SU-DHL-6 (cell line): ENCODE measurements at regions not wholly inside any gene's neighbourhood (a gene's known extent, or its start where the extent isn't known, plus 50 kb on each side); places are given as distances from the start of the nearest gene placed in this dataset.

Source experiments
- H2AFZ ChIP-seq: fragments of 200-600 bp; sonication (generic); 2 replicates; pipeline ENCODE4 v1.6.1; 2014; ENCODE audit warnings: low read depth, mild to moderate bottlenecking, moderate library complexity, mixed read lengths, antibody characterized with exemption, low read length; ENCODE audit not compliant: severe bottlenecking
- H3F3A ChIP-seq: fragments of 200-600 bp; shearing (Covaris generic); 2 replicates; pipeline ENCODE4 v1.6.0; 2016; ENCODE audit warnings: antibody characterized with exemption, mild to moderate bottlenecking; ENCODE audit not compliant: insufficient read depth
- H3K27ac ChIP-seq: fragments of 200-600 bp; sonication (generic); 2 replicates; pipeline ENCODE4 v1.5.1; 2016; ENCODE audit warnings: low read depth, mild to moderate bottlenecking, low read length, moderate library complexity, mixed read lengths
- H3K27me3 ChIP-seq: fragments of 200-600 bp; sonication (generic), shearing (Covaris generic); 2 replicates; pipeline ENCODE4 v1.6.0; 2014; ENCODE audit warnings: mild to moderate bottlenecking, low read length
- H3K36me3 ChIP-seq: fragments of 200-600 bp; sonication (generic); 2 replicates; pipeline ENCODE4 v1.6.1; 2014; ENCODE audit warnings: mild to moderate bottlenecking, low read length, mixed read lengths
- H3K4me2 ChIP-seq: fragments of 300-600, 200-600 bp; shearing (Covaris generic), sonication (generic); 2 replicates; pipeline ENCODE4 v1.6.0; 2014; ENCODE audit warnings: low read length, low read depth, mild to moderate bottlenecking; ENCODE audit not compliant: poor library complexity, severe bottlenecking
- H3K4me3 ChIP-seq: fragments of 200-600 bp; sonication (generic); 2 replicates; pipeline ENCODE4 v1.5.1; 2014; ENCODE audit warnings: antibody characterized with exemption, low read length, mild to moderate bottlenecking, mixed read lengths; ENCODE audit not compliant: insufficient read depth, poor library complexity, severe bottlenecking
- H3K79me2 ChIP-seq: fragments of 200-600 bp; sonication (generic); 2 replicates; pipeline ENCODE4 v1.6.1; 2014; ENCODE audit warnings: mild to moderate bottlenecking, low read length, moderate library complexity; ENCODE audit not compliant: insufficient read depth
- H3K9ac ChIP-seq: fragments of 200-600 bp; sonication (generic); 2 replicates; pipeline ENCODE4 v1.7.0; 2014; ENCODE audit warnings: mild to moderate bottlenecking, low read length
- H3K9me2 ChIP-seq: fragments of 200-600 bp; sonication (generic); replicated peaks from 2 replicates; pipeline ENCODE4 v1.6.1; 2014; ENCODE audit warnings: low read length; ENCODE audit not compliant: insufficient read depth
- H3K9me3 ChIP-seq: fragments of 200-600 bp; sonication (generic); 2 replicates; pipeline ENCODE4 v1.6.1; 2014; ENCODE audit warnings: low read length, mixed read lengths; ENCODE audit not compliant: insufficient read depth
- H4K20me1 ChIP-seq: fragments of 200-600 bp; sonication (generic); 2 replicates; pipeline ENCODE4 v1.6.1; 2014; ENCODE audit warnings: low read depth, mild to moderate bottlenecking, antibody characterized with exemption, low read length, moderate library complexity, mixed read lengths
- CTCF ChIP-seq: fragments of 200-600 bp; sonication (generic); IDR thresholded peaks from one replicate; pipeline ENCODE4 v1.5.1; 2017; ENCODE audit warnings: antibody characterized with exemption, mild to moderate bottlenecking, low read length, moderate library complexity; ENCODE audit not compliant: insufficient read depth, poor library complexity, severe bottlenecking
- EZH2phosphoT487 ChIP-seq: fragments of 200-600 bp; sonication (generic), shearing (Covaris generic); conservative IDR thresholded peaks from 2 replicates; pipeline ENCODE4 v1.6.1; 2018; ENCODE audit warnings: mild to moderate bottlenecking, antibody characterized with exemption, low read length, moderate library complexity, mixed read lengths

GRCh38 chr6:33935439-33936080 lies 131.8 kb upstream of the MLN start:
- no peaks in the 10 kb centered on the region for H4K20me1 ChIP-seq
- TF ChIP-seq EZH2phosphoT487, result no peak
- TF ChIP-seq CTCF, result no peak
- H3K4me2 ChIP-seq, result no peak overlapping the region
- H3K4me3 ChIP-seq, result no peak overlapping the region
- no peaks in the 10 kb centered on the region for H3K79me2 ChIP-seq
- H3K27ac ChIP-seq, result no peak overlapping the region
- no peaks in the 10 kb centered on the region for H3F3A ChIP-seq
- no peaks in the 10 kb centered on the region for H3K9me3 ChIP-seq
- H3K36me3 ChIP-seq, result no peaks in the 10 kb centered on the region
- no peak overlapping the region for H2AFZ ChIP-seq
- no peaks in the 10 kb centered on the region for H3K9me2 ChIP-seq
- no peak overlapping the region for H3K9ac ChIP-seq
- H3K27me3 ChIP-seq, result no peaks in the 10 kb centered on the region

- no peak overlapping the region for H3K4me3 ChIP-seq
- H3K4me2 ChIP-seq, result no peak overlapping the region
- H3K9me3 ChIP-seq, result no peaks in the 10 kb centered on the region
- H3K79me2 ChIP-seq, result no peaks in the 10 kb centered on the region
- no peak overlapping the region for H2AFZ ChIP-seq
- H3K9me2 ChIP-seq, result no peaks in the 10 kb centered on the region
- no peaks in the 10 kb centered on the region for H3K36me3 ChIP-seq
- no peak overlapping the region for H3K9ac ChIP-seq
- no peaks in the 10 kb centered on the region for H3K27me3 ChIP-seq
- no peak overlapping the region for H3K27ac ChIP-seq
- no peaks in the 10 kb centered on the region for H4K20me1 ChIP-seq
- H3F3A ChIP-seq, result no peaks in the 10 kb centered on the region
- TF ChIP-seq EZH2phosphoT487, result no peak
- no peak for TF ChIP-seq CTCF
Observed at GRCh38 chr6:33934731-33935270, 131.0 kb upstream of the MLN start.

- Histone ChIP-seq H3K9me3 (no peaks in the 10 kb centered on the region; the same call in 1 of the 2 replicates), H3K4me2 (no peak overlapping the region), H3K9me2 (no peaks in the 10 kb centered on the region), H3K36me3 (no peaks in the 10 kb centered on the region), H3K4me3 (no peak overlapping the region), H3F3A (no peaks in the 10 kb centered on the region), H3K79me2 (no peaks in the 10 kb centered on the region), H4K20me1 (no peaks in the 10 kb centered on the region), H3K27me3 (no peaks in the 10 kb centered on the region), H3K27ac (no peak overlapping the region), H2AFZ (no peak overlapping the region), H3K9ac (no peak overlapping the region)
- TF ChIP-seq EZH2phosphoT487, result no peak
- TF ChIP-seq CTCF, result no peak
Observed at GRCh38 chr6:33933101-33933500, 129.3 kb upstream of the MLN start.
